Colonic mucosa (tissue), 4 donors: ENCODE measurements at regions not wholly inside any gene's neighbourhood (a gene's known extent, or its start where the extent isn't known, plus 50 kb on each side); places are given as distances from the start of the nearest gene placed in this dataset.

Experiments used
- DNase-seq: peaks from one replicate; pipeline ENCODE4 v3.0.0-alpha.2; 2020
- H3K27ac ChIP-seq: fragments of 200-600 bp; one replicate; pipeline ENCODE4 v1.8.0; 2021
- H3K27me3 ChIP-seq: fragments of 200-600 bp; one replicate; pipeline ENCODE4 v1.8.0; 2021
- H3K36me3 ChIP-seq: fragments of 200-600 bp; one replicate; pipeline ENCODE4 v1.8.0; 2021
- H3K4me1 ChIP-seq: fragments of 200-600 bp; one replicate; pipeline ENCODE4 v1.8.0; 2021; ENCODE audit warnings: mild to moderate bottlenecking
- H3K4me3 ChIP-seq: fragments of 200-600 bp; one replicate; pipeline ENCODE4 v1.8.0; 2021
- H3K9ac ChIP-seq, 2 donors: one replicate each; pipeline ENCODE4 v1.7.0; 2013; ENCODE audit warnings: control low read depth in 2 of 2, low read depth in 2 of 2, low read length in 2 of 2
- H3K9me3 ChIP-seq: fragments of 200-600 bp; one replicate; pipeline ENCODE4 v1.8.0; 2021
- intact Hi-C: fragments of 100-400 bp; cut with DNase I; formaldehyde crosslinking; loops from one replicate; pipeline ENCODE4 v1.14.1; 2022
- TF ChIP-seq, protein P1 (sequence below): fragments of 200-600 bp; IDR thresholded peaks from one replicate; pipeline ENCODE4 v1.8.0; 2022; ENCODE audit warnings: antibody characterized with exemption, mild to moderate bottlenecking
- donor health status: healthy.
- donor health status: DM: no; HTN: no; CAD: no.
- donor health status: DM: no; HTN: no; CAD: no.

DNA sequence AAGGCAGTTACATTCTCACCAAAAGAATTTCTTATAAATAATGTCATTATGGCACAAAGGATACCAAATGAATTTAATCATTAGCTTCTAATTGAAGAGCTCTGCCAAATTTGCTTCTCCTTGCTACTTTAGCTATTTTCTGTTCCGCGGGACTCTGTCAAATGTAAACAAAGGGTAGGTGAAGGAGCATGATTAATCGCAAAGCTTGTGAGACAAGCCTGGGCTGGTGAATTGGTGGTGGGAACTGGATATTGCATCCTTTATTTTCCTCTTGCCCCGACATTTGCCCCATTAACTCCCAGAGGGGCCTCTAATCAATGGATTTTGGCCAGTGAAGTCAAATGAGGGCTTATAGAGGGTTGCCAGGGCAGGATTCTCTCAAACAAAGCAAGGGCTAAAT is 234.2 kb upstream of the RFX3 start:
- Histone ChIP-seq H3K9me3 (no peaks in the 10 kb centered on the region), H3K9ac (no peak overlapping the region), H3K27me3 (no peaks in the 10 kb centered on the region), H3K4me3 (no peak overlapping the region), H3K36me3 (no peaks in the 10 kb centered on the region), H3K4me1 (no peaks in the 10 kb centered on the region), H3K27ac (no peak overlapping the region)
- TF ChIP-seq, protein P1, sequence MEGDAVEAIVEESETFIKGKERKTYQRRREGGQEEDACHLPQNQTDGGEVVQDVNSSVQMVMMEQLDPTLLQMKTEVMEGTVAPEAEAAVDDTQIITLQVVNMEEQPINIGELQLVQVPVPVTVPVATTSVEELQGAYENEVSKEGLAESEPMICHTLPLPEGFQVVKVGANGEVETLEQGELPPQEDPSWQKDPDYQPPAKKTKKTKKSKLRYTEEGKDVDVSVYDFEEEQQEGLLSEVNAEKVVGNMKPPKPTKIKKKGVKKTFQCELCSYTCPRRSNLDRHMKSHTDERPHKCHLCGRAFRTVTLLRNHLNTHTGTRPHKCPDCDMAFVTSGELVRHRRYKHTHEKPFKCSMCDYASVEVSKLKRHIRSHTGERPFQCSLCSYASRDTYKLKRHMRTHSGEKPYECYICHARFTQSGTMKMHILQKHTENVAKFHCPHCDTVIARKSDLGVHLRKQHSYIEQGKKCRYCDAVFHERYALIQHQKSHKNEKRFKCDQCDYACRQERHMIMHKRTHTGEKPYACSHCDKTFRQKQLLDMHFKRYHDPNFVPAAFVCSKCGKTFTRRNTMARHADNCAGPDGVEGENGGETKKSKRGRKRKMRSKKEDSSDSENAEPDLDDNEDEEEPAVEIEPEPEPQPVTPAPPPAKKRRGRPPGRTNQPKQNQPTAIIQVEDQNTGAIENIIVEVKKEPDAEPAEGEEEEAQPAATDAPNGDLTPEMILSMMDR: no peak
- no peak for DNase-seq
- intact Hi-C loops: no loop called here

DNA sequence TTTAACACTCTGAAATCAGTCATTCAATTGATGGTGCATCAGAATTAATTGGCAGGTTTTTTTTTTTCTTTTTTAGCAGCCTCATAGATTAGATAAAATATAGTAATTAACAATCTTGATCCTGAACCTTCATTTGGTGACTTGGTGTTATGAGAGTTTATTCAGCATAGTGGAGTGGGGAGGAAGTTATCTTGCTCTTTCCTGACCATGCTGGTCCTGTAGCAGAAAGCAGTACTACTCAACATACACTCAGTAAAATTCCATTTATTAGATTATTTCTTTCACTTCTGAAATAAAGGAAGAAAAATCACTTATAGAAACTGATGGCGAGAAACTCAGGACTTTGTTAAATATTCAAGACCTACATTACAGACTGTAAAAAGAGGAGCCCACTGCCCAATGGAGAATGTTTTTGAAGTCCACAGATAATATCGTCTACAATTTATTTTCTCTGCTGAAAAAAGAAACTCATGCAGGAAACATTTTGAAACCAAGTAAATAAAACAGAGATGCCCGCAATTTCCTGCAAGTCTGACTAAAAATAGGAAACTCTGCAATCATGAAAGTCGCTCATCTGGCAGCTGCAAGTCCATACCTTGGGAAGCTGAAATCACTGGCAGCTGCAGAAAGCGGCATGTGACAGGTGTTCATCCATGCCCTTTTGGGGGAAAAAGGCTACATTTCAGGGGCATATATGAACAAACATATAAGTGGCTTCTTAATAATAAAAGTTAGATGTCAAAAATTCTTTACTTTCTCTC is 233.2 kb upstream of the RFX3 start:
- no peak for DNase-seq
- Histone ChIP-seq H3K9me3 (no peaks in the 10 kb centered on the region), H3K9ac (no peak overlapping the region), H3K4me1 (no peaks in the 10 kb centered on the region), H3K27me3 (no peaks in the 10 kb centered on the region), H3K4me3 (no peak overlapping the region), H3K36me3 (no peaks in the 10 kb centered on the region), H3K27ac (no peak overlapping the region)
- intact Hi-C loops: no loop called here
- TF ChIP-seq, protein P1: no peak

DNA sequence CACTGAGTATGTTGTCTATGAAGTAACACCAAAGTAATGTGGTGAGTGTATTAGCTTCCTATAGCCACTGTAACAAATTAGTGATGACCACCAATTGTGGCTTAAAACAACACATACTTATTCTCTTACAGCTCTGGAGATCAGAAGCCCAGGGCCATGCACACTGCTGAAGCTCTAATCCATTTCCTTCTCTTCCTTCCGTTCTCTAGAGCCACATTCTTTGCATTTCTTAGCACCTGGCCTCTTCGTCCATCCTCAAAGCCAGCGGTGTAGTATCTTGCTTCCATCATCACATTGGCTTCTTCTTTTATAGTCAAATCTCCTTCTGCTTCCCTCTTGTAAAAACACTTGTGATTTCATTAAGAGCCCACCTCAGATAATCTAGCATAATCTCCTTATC is 230.3 kb upstream of the RFX3 start:
- intact Hi-C loops: no loop called here

DNA sequence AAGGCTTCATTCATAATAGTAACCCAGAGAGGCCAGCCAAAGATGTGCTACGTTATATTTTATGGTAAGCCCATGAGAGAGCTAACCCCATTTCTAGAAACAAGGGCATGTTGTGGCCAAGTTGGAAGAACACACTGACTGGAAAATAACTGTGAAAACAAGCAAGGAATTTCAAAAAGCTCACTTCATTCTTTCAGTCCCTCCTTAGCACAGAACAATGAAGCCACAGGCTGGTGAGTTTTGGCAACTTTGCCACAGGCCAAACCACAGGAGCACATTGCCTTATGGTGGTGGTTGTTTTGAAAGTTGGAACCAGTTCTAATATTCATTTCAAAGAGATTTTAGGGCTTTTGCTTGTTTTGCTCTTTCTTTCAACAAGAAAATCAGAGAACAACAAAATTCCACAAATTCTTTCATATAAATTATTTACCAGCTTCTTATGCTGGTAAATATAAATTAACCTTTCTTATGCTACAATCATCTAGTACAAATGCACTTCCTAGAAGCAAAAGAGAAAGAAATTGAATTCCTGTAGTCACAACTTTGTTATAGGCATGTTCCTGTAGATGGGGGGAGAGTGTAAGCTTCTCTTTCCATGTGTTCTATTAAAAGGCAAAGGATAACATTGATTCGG is 225.4 kb upstream of the RFX3 start:
- TF ChIP-seq, protein P1: no peak
- Histone ChIP-seq H3K9me3 (no peaks in the 10 kb centered on the region), H3K4me3 (no peak overlapping the region), H3K36me3 (no peaks in the 10 kb centered on the region), H3K9ac (no peak overlapping the region), H3K27ac (no peak overlapping the region), H3K4me1 (no peaks in the 10 kb centered on the region), H3K27me3 (no peaks in the 10 kb centered on the region)
- intact Hi-C loops: no loop called here
- DNase-seq: no peak

More for the DNA sequence above, 230.3 kb upstream of the RFX3 start:
- H3K36me3 ChIP-seq: no peaks in the 10 kb centered on the region
- no peaks in the 10 kb centered on the region for H3K9me3 ChIP-seq
- no peak overlapping the region for H3K27ac ChIP-seq
- TF ChIP-seq, protein P1: no peak
- no peak overlapping the region for H3K9ac ChIP-seq
- DNase-seq: no peak
- H3K4me3 ChIP-seq: no peak overlapping the region
- H3K27me3 ChIP-seq: no peaks in the 10 kb centered on the region
- no peaks in the 10 kb centered on the region for H3K4me1 ChIP-seq

DNA sequence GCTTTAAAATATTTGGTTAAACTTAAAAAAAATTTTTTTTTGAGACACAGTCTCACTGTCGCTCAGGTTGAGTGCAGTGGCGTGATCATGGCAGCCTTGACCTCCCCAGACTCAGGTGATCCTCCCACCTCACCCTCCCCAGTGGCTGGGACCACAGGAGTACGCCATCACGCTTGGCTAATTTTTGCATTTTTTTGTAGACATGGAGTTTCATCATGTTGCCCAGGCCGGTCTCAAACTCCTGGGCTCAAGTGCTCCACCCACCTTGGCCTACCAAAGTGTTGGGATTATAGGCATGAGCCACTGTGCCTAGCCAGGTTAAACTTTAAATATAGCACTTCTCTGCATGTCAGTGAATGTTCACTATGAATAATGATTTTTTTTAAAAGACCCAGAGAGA is 224.5 kb upstream of the RFX3 start:
- Histone ChIP-seq H3K27me3 (no peaks in the 10 kb centered on the region), H3K4me3 (no peak overlapping the region), H3K4me1 (no peaks in the 10 kb centered on the region), H3K9ac (no peak overlapping the region), H3K9me3 (no peaks in the 10 kb centered on the region), H3K36me3 (no peaks in the 10 kb centered on the region), H3K27ac (no peak overlapping the region)
- DNase-seq: no peak
- intact Hi-C loops: no loop called here
- TF ChIP-seq, protein P1: no peak
